SK-N-SH treated with all-trans-retinoic acid at 6 μM for 48 hours (cell line): ENCODE measurements at regions not wholly inside any gene's neighbourhood (a gene's known extent, or its start where the extent isn't known, plus 50 kb on each side); places are given as distances from the start of the nearest gene placed in this dataset.

ENCODE experiments used
- ATAC-seq: fragments of 200-7000 bp; cut with Tn5 transposase; 3 replicates; pipeline ENCODE4 v1.9.1; 2020; ENCODE audit warnings: mild to moderate bottlenecking, moderate library complexity
- ARNTL ChIP-seq: fragments of 450-650 bp; formaldehyde crosslinking; IDR thresholded peaks from 2 replicates; pipeline ENCODE4 v1.5.0; 2020; ENCODE audit warnings: low read depth, mild to moderate bottlenecking, moderate library complexity, borderline replicate concordance
- BACH2 ChIP-seq: fragments of 250-450 bp; sonication (Bioruptor Pico); IDR thresholded peaks from 2 replicates; pipeline ENCODE4 v1.9.0; 2021; ENCODE audit warnings: mild to moderate bottlenecking, borderline replicate concordance
- CSDC2 ChIP-seq: fragments of 250-450 bp; sonication (Bioruptor Pico); IDR thresholded peaks from 2 replicates; pipeline ENCODE4 v1.5.0; 2020; ENCODE audit warnings: mild to moderate bottlenecking, moderate library complexity
- CSRNP3 ChIP-seq: fragments of 250-450 bp; sonication (Bioruptor Pico); IDR thresholded peaks from 2 replicates; pipeline ENCODE4 v1.5.1; 2021; ENCODE audit warnings: mild to moderate bottlenecking, moderate library complexity
- ESRRG ChIP-seq: fragments of 250-450 bp; sonication (Bioruptor Pico); IDR thresholded peaks from 2 replicates; pipeline ENCODE4 v1.6.1; 2021; ENCODE audit warnings: mild to moderate bottlenecking
- GLIS3 ChIP-seq: fragments of 250-450 bp; sonication (Bioruptor Pico); IDR thresholded peaks from 2 replicates; pipeline ENCODE4 v1.5.0; 2020; ENCODE audit warnings: mild to moderate bottlenecking, moderate library complexity
- ISL1 ChIP-seq: fragments of 250-450 bp; sonication (Bioruptor Pico); IDR thresholded peaks from 2 replicates; pipeline ENCODE4 v2.1.2; 2022; ENCODE audit warnings: mild to moderate bottlenecking, moderate library complexity
- OSR1 ChIP-seq: fragments of 250-450 bp; sonication (Bioruptor Pico); IDR thresholded peaks from 2 replicates; pipeline ENCODE4 v1.8.0; 2022; ENCODE audit warnings: moderate library complexity, mild to moderate bottlenecking, inconsistent platforms
- PATZ1 ChIP-seq: fragments of 250-450 bp; sonication (Bioruptor Pico); IDR thresholded peaks from 2 replicates; pipeline ENCODE4 v1.8.0; 2020; ENCODE audit warnings: mild to moderate bottlenecking, moderate library complexity, borderline replicate concordance
- POU6F1 ChIP-seq: fragments of 250-450 bp; sonication (Bioruptor Pico); IDR thresholded peaks from 2 replicates; pipeline ENCODE4 v1.8.0; 2021; ENCODE audit warnings: low read depth, mild to moderate bottlenecking, moderate library complexity, borderline replicate concordance
- PPARA ChIP-seq: fragments of 250-450 bp; sonication (Bioruptor Pico); IDR thresholded peaks from 2 replicates; pipeline ENCODE4 v1.5.0; 2020; ENCODE audit warnings: mild to moderate bottlenecking, borderline replicate concordance
- RARB ChIP-seq: fragments of 250-450 bp; sonication (Bioruptor Pico); IDR thresholded peaks from 2 replicates; pipeline ENCODE4 v1.8.0; 2021; ENCODE audit warnings: mild to moderate bottlenecking, moderate library complexity
- SNAI2 ChIP-seq: fragments of 250-450 bp; sonication (Bioruptor Pico); IDR thresholded peaks from 2 replicates; pipeline ENCODE4 v1.5.0; 2020; ENCODE audit warnings: mild to moderate bottlenecking, moderate library complexity
- TCF4 ChIP-seq: fragments of 250-450 bp; sonication (Bioruptor Pico); IDR thresholded peaks from 2 replicates; pipeline ENCODE4 v1.8.0; 2021; ENCODE audit warnings: mild to moderate bottlenecking, moderate library complexity, borderline replicate concordance
- TOX ChIP-seq: fragments of 250-450 bp; sonication (Bioruptor Pico); IDR thresholded peaks from 2 replicates; pipeline ENCODE4 v1.8.0; 2021; ENCODE audit warnings: mild to moderate bottlenecking, moderate library complexity, borderline replicate concordance
- TSHZ2 ChIP-seq: fragments of 250-450 bp; sonication (Bioruptor Pico); IDR thresholded peaks from 2 replicates; pipeline ENCODE4 v1.5.0; 2020; ENCODE audit warnings: mild to moderate bottlenecking, moderate library complexity
- ZC3H10 ChIP-seq: fragments of 250-450 bp; sonication (Bioruptor Pico); IDR thresholded peaks from 2 replicates; pipeline ENCODE4 v1.5.1; 2021; ENCODE audit warnings: mild to moderate bottlenecking, moderate library complexity
- ZFP3 ChIP-seq: fragments of 250-450 bp; sonication (Bioruptor Pico); IDR thresholded peaks from 2 replicates; pipeline ENCODE4 v1.5.0; 2020; ENCODE audit warnings: mild to moderate bottlenecking, moderate library complexity
- ZFP30 ChIP-seq: fragments of 450-650 bp; formaldehyde crosslinking; IDR thresholded peaks from 2 replicates; pipeline ENCODE4 v1.5.0; 2022; ENCODE audit warnings: mild to moderate bottlenecking, moderate library complexity
- ZNF565 ChIP-seq: fragments of 450-650 bp; formaldehyde crosslinking; conservative IDR thresholded peaks from 2 replicates; pipeline ENCODE4 v1.5.0; 2020; ENCODE audit warnings: low read depth, mild to moderate bottlenecking, moderate library complexity
- ZNF70 ChIP-seq: fragments of 450-650 bp; formaldehyde crosslinking; IDR thresholded peaks from 2 replicates; pipeline ENCODE4 v1.5.0; 2020; ENCODE audit warnings: mild to moderate bottlenecking, moderate library complexity
- ZNF8 ChIP-seq: fragments of 450-650 bp; formaldehyde crosslinking; IDR thresholded peaks from 2 replicates; pipeline ENCODE4 v1.5.0; 2020; ENCODE audit warnings: mild to moderate bottlenecking, moderate library complexity

GRCh38 chr9:31321256-31321655, 1063.2 kb upstream of the ACO1 start:
- TF ChIP-seq POU6F1 (no peak), PATZ1 (no peak), CSRNP3 (CRISPR knock-in tag) (no peak), SNAI2 (CRISPR knock-in tag) (no peak), ISL1 (no peak), PPARA (CRISPR knock-in tag) (no peak), OSR1 (CRISPR knock-in tag) (no peak), ZNF565 (no peak), RARB (no peak), ZFP3 (CRISPR knock-in tag) (no peak), TOX (CRISPR knock-in tag) (no peak), CSDC2 (CRISPR knock-in tag) (no peak), ESRRG (CRISPR knock-in tag) (no peak)
- no peak for ATAC-seq

- TF ChIP-seq ARNTL (CRISPR knock-in tag): no peak
- TF ChIP-seq GLIS3 (CRISPR knock-in tag): no peak
- TF ChIP-seq ZC3H10 (CRISPR knock-in tag): no peak
- TF ChIP-seq SNAI2 (CRISPR knock-in tag): no peak
- TF ChIP-seq, all 23 proteins: peak for 0
These were observed 1062.8 kb upstream of the ACO1 start for GRCh38 chr9:31321686-31322085.

GRCh38 chr9:31323726-31324444, 1060.6 kb upstream of the ACO1 start:
- TF ChIP-seq GLIS3 (CRISPR knock-in tag): no peak
- no peak for TF ChIP-seq ZC3H10 (CRISPR knock-in tag)
- no peak for TF ChIP-seq ARNTL (CRISPR knock-in tag)
- no peak for TF ChIP-seq CSRNP3 (CRISPR knock-in tag)
- no peak for TF ChIP-seq ESRRG (CRISPR knock-in tag)
- TF ChIP-seq ISL1: no peak
- no peak for TF ChIP-seq PPARA (CRISPR knock-in tag)
- TF ChIP-seq BACH2 (CRISPR knock-in tag): no peak
- no peak for TF ChIP-seq SNAI2 (CRISPR knock-in tag)
- no peak for TF ChIP-seq ZFP30 (CRISPR knock-in tag)
- no peak for ATAC-seq

More at GRCh38 chr9:31321686-31322085, 1062.8 kb upstream of the ACO1 start:
- no peak for ATAC-seq

- TF ChIP-seq ZNF565 (no peak), TCF4 (CRISPR knock-in tag) (no peak), ZFP3 (CRISPR knock-in tag) (no peak), ZC3H10 (CRISPR knock-in tag) (no peak), ZNF70 (CRISPR knock-in tag) (no peak), ZFP30 (CRISPR knock-in tag) (no peak), GLIS3 (CRISPR knock-in tag) (no peak), ZNF8 (CRISPR knock-in tag) (no peak), SNAI2 (CRISPR knock-in tag) (no peak), PATZ1 (no peak), ARNTL (CRISPR knock-in tag) (no peak), TSHZ2 (CRISPR knock-in tag) (no peak), CSRNP3 (CRISPR knock-in tag) (no peak)
- no peak for ATAC-seq
These were observed 1058.7 kb upstream of the ACO1 start for GRCh38 chr9:31325778-31326177.
